Activated T-cell treated with anti-CD3 and anti-CD28 coated beads, Interleukin-2, amount 50 U/mL, for 48 hours (primary cell): ENCODE measurements at regions not wholly inside any gene's neighbourhood (a gene's known extent, or its start where the extent isn't known, plus 50 kb on each side); places are given as distances from the start of the nearest gene placed in this dataset.
"Not testable (repeated sequence)": the region's sequence is repeated elsewhere in the genome, so short reads cannot be mapped to it uniquely, and the experiment has no call there.

Experiments
- DNase-seq, 2 experiments: peaks; one replicate each; pipeline ENCODE4 v3.0.0-alpha.2; 2020

GRCh38 chr11:92109466-92109865 is 115.2 kb upstream of the FAT3 start:
- DNase-seq, result no peak

- no peak for DNase-seq
Measured at GRCh38 chr11:92107331-92107730, 117.3 kb upstream of the FAT3 start.

- no peak for DNase-seq
Measured at GRCh38 chr11:92104349-92104748, 120.3 kb upstream of the FAT3 start.

GRCh38 chr11:92101920-92102319 is 122.7 kb upstream of the FAT3 start:
- no peak for DNase-seq

GRCh38 chr11:92099183-92099582 is 125.4 kb upstream of the FAT3 start:
- DNase-seq, result no peak

- no peak for DNase-seq
Measured at GRCh38 chr11:92098172-92098571, 126.4 kb upstream of the FAT3 start.

- no peak for DNase-seq
Measured at GRCh38 chr11:92087725-92088537, 136.7 kb upstream of the FAT3 start.

GRCh38 chr11:92083123-92083522 is 141.5 kb upstream of the FAT3 start:
- no peak for DNase-seq

GRCh38 chr11:92082652-92083051 is 142.0 kb upstream of the FAT3 start:
- DNase-seq, result no peak

GRCh38 chr11:92074498-92074897 is 150.1 kb upstream of the FAT3 start:
- DNase-seq, result not testable (repeated sequence)

GRCh38 chr11:92071660-92072059 is 153.0 kb upstream of the FAT3 start:
- DNase-seq, result no peak

- DNase-seq, result no peak
Measured at GRCh38 chr11:92070026-92070889, 154.4 kb upstream of the FAT3 start.

GRCh38 chr11:92067016-92067415 is 157.6 kb upstream of the FAT3 start:
- no peak for DNase-seq

GRCh38 chr11:92061456-92062062 is 163.1 kb upstream of the FAT3 start:
- DNase-seq, result no peak

GRCh38 chr11:92057849-92058442 is 166.7 kb upstream of the FAT3 start:
- DNase-seq, result no peak

- DNase-seq, result no peak
Measured at GRCh38 chr11:92053216-92053615, 171.4 kb upstream of the FAT3 start.

GRCh38 chr11:92050305-92050704 is 174.3 kb upstream of the FAT3 start:
- no peak for DNase-seq

GRCh38 chr11:92048415-92048814 is 176.2 kb upstream of the FAT3 start:
- DNase-seq, result no peak

GRCh38 chr11:92046103-92046502 is 178.5 kb upstream of the FAT3 start:
- DNase-seq, result no peak

- no peak for DNase-seq
Measured at GRCh38 chr11:92045301-92045700, 179.3 kb upstream of the FAT3 start.

GRCh38 chr11:92035488-92035887 is 189.1 kb upstream of the FAT3 start:
- DNase-seq, result no peak

- not testable (repeated sequence) for DNase-seq
Measured at GRCh38 chr11:92027136-92027535, 197.5 kb upstream of the FAT3 start.

GRCh38 chr11:92026664-92027063 is 198.0 kb upstream of the FAT3 start:
- no peak for DNase-seq
